KMS-11 (cell line): ENCODE measurements at regions not wholly inside any gene's neighbourhood (a gene's known extent, or its start where the extent isn't known, plus 50 kb on each side); places are given as distances from the start of the nearest gene placed in this dataset.

ENCODE experiments used
- H2AFZ ChIP-seq: fragments of 200-600 bp; sonication (generic); 2 replicates; pipeline ENCODE4 v1.6.1; 2016; ENCODE audit warnings: antibody characterized with exemption, mixed run types, low read depth
- H3K27ac ChIP-seq: fragments of 200-600 bp; sonication (generic); 2 replicates; pipeline ENCODE4 v1.6.1; 2016; ENCODE audit warnings: mild to moderate bottlenecking, mixed run types
- H3K27me3 ChIP-seq: fragments of 200-600 bp; sonication (generic); 2 replicates; pipeline ENCODE4 v1.6.1; 2017; ENCODE audit warnings: mild to moderate bottlenecking, low read depth, mixed run types, moderate library complexity; ENCODE audit not compliant: insufficient read depth
- H3K36me3 ChIP-seq: fragments of 200-600 bp; sonication (generic); 2 replicates; pipeline ENCODE4 v1.6.1; 2017; ENCODE audit warnings: mild to moderate bottlenecking, mixed run types; ENCODE audit not compliant: insufficient read depth
- H3K4me1 ChIP-seq: fragments of 200-600 bp; sonication (generic); 2 replicates; pipeline ENCODE4 v1.6.1; 2016; ENCODE audit warnings: mild to moderate bottlenecking, low read depth, mixed run types; ENCODE audit not compliant: poor library complexity, severe bottlenecking
- H3K4me2 ChIP-seq: fragments of 200-600 bp; sonication (generic); 2 replicates; pipeline ENCODE4 v1.7.0; 2016; ENCODE audit warnings: mild to moderate bottlenecking, mixed run types
- H3K4me3 ChIP-seq: fragments of 200-600 bp; sonication (generic); IDR thresholded peaks from 2 replicates; pipeline ENCODE4 v1.6.1; 2017; ENCODE audit warnings: low read depth, low read length, mixed read lengths; ENCODE audit not compliant: insufficient read depth
- H3K79me2 ChIP-seq: fragments of 200-600 bp; sonication (generic); 2 replicates; pipeline ENCODE4 v1.6.1; 2016; ENCODE audit warnings: low read depth, mixed run types; ENCODE audit not compliant: insufficient read depth
- H3K9ac ChIP-seq: fragments of 200-600 bp; sonication (generic); 2 replicates; pipeline ENCODE4 v1.6.1; 2016; ENCODE audit warnings: mild to moderate bottlenecking, mixed run types
- H4K20me1 ChIP-seq: fragments of 200-600 bp; sonication (generic); 2 replicates; pipeline ENCODE4 v1.6.1; 2016; ENCODE audit warnings: mild to moderate bottlenecking, mixed run types; ENCODE audit not compliant: insufficient read depth
- TF ChIP-seq, protein P1 (sequence below): fragments of 200-600 bp; sonication (generic); conservative IDR thresholded peaks from 2 replicates; pipeline ENCODE4 v1.6.1; 2017; ENCODE audit warnings: low read depth, mild to moderate bottlenecking, antibody characterized with exemption, low read length, moderate library complexity, mixed read lengths

DNA sequence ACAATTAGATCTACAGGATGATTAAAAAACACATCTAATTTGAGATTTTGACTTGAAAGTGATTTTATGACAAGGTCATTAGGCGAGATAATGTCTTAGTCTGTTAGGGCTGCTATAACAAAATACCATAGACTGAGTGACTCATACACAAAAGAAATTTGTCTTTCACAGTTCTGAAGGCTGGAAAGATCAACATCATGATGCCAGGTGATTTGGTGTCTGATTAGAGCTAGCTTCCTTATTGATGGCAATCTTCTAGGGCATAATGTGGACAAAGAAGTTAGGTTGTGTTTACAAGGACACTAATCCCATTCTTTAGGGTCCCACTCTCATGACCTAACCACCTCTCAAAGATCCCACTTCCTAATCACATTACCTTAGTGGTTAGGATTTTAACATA, 256.7 kb downstream of the TUSC1 start:
- H3K4me1 ChIP-seq: no peaks in the 10 kb centered on the region
- no peak overlapping the region for H3K4me3 ChIP-seq
- TF ChIP-seq, protein P1, sequence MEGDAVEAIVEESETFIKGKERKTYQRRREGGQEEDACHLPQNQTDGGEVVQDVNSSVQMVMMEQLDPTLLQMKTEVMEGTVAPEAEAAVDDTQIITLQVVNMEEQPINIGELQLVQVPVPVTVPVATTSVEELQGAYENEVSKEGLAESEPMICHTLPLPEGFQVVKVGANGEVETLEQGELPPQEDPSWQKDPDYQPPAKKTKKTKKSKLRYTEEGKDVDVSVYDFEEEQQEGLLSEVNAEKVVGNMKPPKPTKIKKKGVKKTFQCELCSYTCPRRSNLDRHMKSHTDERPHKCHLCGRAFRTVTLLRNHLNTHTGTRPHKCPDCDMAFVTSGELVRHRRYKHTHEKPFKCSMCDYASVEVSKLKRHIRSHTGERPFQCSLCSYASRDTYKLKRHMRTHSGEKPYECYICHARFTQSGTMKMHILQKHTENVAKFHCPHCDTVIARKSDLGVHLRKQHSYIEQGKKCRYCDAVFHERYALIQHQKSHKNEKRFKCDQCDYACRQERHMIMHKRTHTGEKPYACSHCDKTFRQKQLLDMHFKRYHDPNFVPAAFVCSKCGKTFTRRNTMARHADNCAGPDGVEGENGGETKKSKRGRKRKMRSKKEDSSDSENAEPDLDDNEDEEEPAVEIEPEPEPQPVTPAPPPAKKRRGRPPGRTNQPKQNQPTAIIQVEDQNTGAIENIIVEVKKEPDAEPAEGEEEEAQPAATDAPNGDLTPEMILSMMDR: no peak
- H4K20me1 ChIP-seq: no peaks in the 10 kb centered on the region
- no peaks in the 10 kb centered on the region for H3K36me3 ChIP-seq
- H2AFZ ChIP-seq: no peak overlapping the region
- H3K9ac ChIP-seq: no peak overlapping the region
- no peak overlapping the region for H3K4me2 ChIP-seq
- no peak overlapping the region for H3K27ac ChIP-seq
- no peaks in the 10 kb centered on the region for H3K27me3 ChIP-seq
- no peaks in the 10 kb centered on the region for H3K79me2 ChIP-seq

DNA sequence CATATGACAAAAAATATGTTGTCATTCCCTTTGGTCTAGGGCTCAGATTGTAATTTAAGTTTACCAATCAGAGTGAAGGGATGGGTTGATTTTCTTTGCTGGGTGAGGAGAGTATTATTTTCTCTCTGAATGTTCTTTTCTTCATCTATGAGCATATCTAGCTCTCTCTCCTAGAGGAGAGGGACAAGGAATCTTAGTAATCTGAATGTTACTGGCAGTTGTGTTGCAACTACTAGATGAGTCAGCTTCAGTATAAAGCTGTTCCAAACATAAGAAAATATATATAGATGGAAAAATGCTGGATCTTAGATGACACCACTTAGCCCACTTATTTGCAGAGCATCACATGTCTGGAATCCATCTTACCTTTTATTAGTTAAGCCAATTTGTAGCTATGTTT, 259.3 kb downstream of the TUSC1 start:
- no peaks in the 10 kb centered on the region for H3K4me1 ChIP-seq
- no peaks in the 10 kb centered on the region for H3K79me2 ChIP-seq
- H3K4me2 ChIP-seq: no peak overlapping the region
- no peaks in the 10 kb centered on the region for H3K27me3 ChIP-seq
- no peak overlapping the region for H3K9ac ChIP-seq
- H3K27ac ChIP-seq: no peak overlapping the region
- no peaks in the 10 kb centered on the region for H3K36me3 ChIP-seq
- H3K4me3 ChIP-seq: no peak overlapping the region
- no peaks in the 10 kb centered on the region for H4K20me1 ChIP-seq
- H2AFZ ChIP-seq: no peak overlapping the region
- TF ChIP-seq, protein P1: no peak

DNA sequence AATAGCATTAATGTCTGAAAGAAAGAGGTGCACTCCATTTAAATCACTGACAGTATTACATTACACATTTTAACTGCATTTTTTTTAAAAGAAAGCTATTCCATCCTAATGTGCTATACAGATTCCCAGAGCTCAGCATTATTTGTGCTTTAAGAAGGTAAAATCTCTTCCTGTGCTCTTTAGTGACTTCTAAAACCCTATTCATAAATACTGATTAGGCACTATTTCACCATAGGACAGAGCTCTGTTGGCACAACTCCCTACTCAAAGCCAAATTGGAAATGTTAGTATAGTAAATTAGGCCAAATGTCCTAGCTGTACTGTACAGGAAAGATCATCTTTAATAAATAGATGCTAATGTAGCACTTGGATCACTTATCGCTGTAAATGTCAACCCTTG, 262.5 kb downstream of the TUSC1 start:
- Histone ChIP-seq H3K9ac (no peak overlapping the region), H4K20me1 (no peaks in the 10 kb centered on the region), H3K27me3 (no peaks in the 10 kb centered on the region), H2AFZ (no peak overlapping the region), H3K4me2 (no peak overlapping the region), H3K36me3 (no peaks in the 10 kb centered on the region), H3K27ac (no peak overlapping the region), H3K4me3 (no peak overlapping the region), H3K4me1 (no peaks in the 10 kb centered on the region), H3K79me2 (no peaks in the 10 kb centered on the region)
- TF ChIP-seq, protein P1: no peak

DNA sequence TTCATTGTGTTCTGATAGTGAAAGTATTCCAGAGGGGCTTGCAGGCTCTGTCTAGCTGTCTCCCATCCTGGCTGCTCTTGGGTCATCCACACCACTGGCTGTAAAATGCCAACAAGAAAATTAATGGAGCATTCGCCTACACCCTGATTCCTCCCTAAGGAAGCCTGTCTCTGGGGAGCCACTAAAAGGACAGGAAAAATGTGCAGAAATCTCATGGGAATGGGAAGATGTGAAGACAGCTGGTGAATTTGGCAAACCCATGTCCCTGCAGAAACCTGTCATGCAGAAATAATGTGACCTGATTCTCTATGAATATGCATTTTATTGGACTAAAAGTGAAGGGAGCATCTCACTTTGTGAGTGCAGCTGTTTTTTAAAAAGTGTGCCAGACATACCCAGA, 265.6 kb downstream of the TUSC1 start:
- TF ChIP-seq, protein P1: no peak

DNA sequence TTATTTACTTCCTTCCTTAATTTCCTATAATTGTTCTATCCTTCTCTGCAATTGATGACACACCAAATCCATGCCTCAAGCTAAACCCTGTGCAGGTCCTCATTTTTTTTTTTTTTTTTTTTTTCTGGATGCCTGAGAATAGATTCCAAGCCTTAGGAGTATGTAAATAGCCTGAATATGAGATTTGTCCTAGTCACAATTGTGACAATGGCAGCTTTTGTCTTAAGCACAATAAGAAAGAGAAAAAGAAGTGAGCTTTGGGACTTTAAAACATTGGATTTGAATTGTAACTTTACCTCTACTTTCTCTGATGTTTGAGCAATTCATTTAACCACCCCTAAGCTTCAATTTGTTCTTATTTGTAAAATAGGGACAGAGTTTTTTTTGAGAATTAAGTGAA, 280.5 kb downstream of the TUSC1 start:
- Histone ChIP-seq H3K36me3 (no peaks in the 10 kb centered on the region), H3K27ac (no peak overlapping the region), H3K4me2 (no peak overlapping the region), H3K27me3 (no peaks in the 10 kb centered on the region), H3K79me2 (no peaks in the 10 kb centered on the region), H3K4me1 (no peaks in the 10 kb centered on the region), H3K9ac (no peak overlapping the region), H3K4me3 (no peak overlapping the region), H2AFZ (no peak overlapping the region), H4K20me1 (no peaks in the 10 kb centered on the region)
- TF ChIP-seq, protein P1: no peak

More for the DNA sequence above, 265.6 kb downstream of the TUSC1 start:
- no peak overlapping the region for H3K9ac ChIP-seq
- H3K27me3 ChIP-seq: no peaks in the 10 kb centered on the region
- H3K79me2 ChIP-seq: no peaks in the 10 kb centered on the region
- no peaks in the 10 kb centered on the region for H3K4me1 ChIP-seq
- H3K4me2 ChIP-seq: no peak overlapping the region
- no peak overlapping the region for H3K27ac ChIP-seq
- no peaks in the 10 kb centered on the region for H3K36me3 ChIP-seq
- no peak overlapping the region for H2AFZ ChIP-seq
- no peaks in the 10 kb centered on the region for H4K20me1 ChIP-seq
- H3K4me3 ChIP-seq: no peak overlapping the region
